OCI-LY7 (cell line): ENCODE measurements at regions not wholly inside any gene's neighbourhood (a gene's known extent, or its start where the extent isn't known, plus 50 kb on each side); places are given as distances from the start of the nearest gene placed in this dataset.
A peak's percentile ranks its signal among the peaks of the same experiment; 100 is the strongest.

ENCODE experiments used
- BruUV-seq: library from RNA; stranded (reverse); fragments of 400-500 nt; replicated peaks from 2 replicates; lab custom pipeline; 2021; lab: Mats Ljungman, UMichigan
- CTCF ChIA-PET: fragments of 300-600 bp; sonication (Branson Sonifier 250); formaldehyde crosslinking; loops from one replicate; lab custom pipeline; 2022; ENCODE audit warnings: antibody characterized with exemption; ENCODE audit not compliant: unreplicated experiment; lab: Charles Lee
- POLR2A ChIA-PET: fragments of 300-600 bp; sonication (Branson Sonifier 250); formaldehyde crosslinking; loops from one replicate; lab custom pipeline; 2022; ENCODE audit warnings: antibody characterized with exemption; lab: Charles Lee
- DNase-seq: peaks from one replicate; pipeline ENCODE4 v3.0.0-alpha.2; 2015; ENCODE audit warnings: low spot score
- H2AFZ ChIP-seq: fragments of 200-600 bp; sonication (generic), shearing (Covaris generic); 2 replicates; pipeline ENCODE4 v1.6.1; 2014; ENCODE audit warnings: mild to moderate bottlenecking, antibody characterized with exemption, low read length, moderate library complexity
- H3K27ac ChIP-seq: fragments of 200-600 bp; sonication (generic); 2 replicates; pipeline ENCODE4 v1.5.1; 2014; ENCODE audit warnings: mixed run types, low read depth, mild to moderate bottlenecking, moderate library complexity, low read length, inconsistent platforms; ENCODE audit not compliant: poor library complexity, severe bottlenecking
- H3K36me3 ChIP-seq: fragments of 200-600 bp; sonication (generic); 2 replicates; pipeline ENCODE4 v1.6.1; 2014; ENCODE audit warnings: mild to moderate bottlenecking, antibody characterized with exemption, low read length, moderate library complexity, mixed read lengths; ENCODE audit not compliant: insufficient read depth
- H3K4me1 ChIP-seq: fragments of 200-600 bp; sonication (generic); 2 replicates; pipeline ENCODE4 v1.5.1; 2014; ENCODE audit warnings: mild to moderate bottlenecking, low read length; ENCODE audit not compliant: insufficient read depth, poor library complexity, severe bottlenecking
- H3K4me2 ChIP-seq: fragments of 200-600 bp; sonication (generic); 2 replicates; pipeline ENCODE4 v1.6.1; 2014; ENCODE audit warnings: mild to moderate bottlenecking, low read length
- H3K4me3 ChIP-seq: fragments of 200-600 bp; sonication (generic); 2 replicates; pipeline ENCODE4 v1.5.1; 2014; ENCODE audit warnings: mild to moderate bottlenecking, low read depth, low read length; ENCODE audit not compliant: poor library complexity, severe bottlenecking
- H3K79me2 ChIP-seq: fragments of 200-600 bp; sonication (generic); 2 replicates; pipeline ENCODE4 v1.6.1; 2016; ENCODE audit warnings: low read depth, mild to moderate bottlenecking, low read length, moderate library complexity, mixed read lengths; ENCODE audit not compliant: insufficient read depth
- H3K9me2 ChIP-seq: fragments of 200-600 bp; sonication (generic); 2 replicates; pipeline ENCODE4 v1.6.1; 2016; ENCODE audit warnings: mild to moderate bottlenecking, low read length, mixed read lengths; ENCODE audit not compliant: insufficient read depth
- H3K9me3 ChIP-seq: fragments of 200-600 bp; sonication (generic); 2 replicates; pipeline ENCODE4 v1.6.1; 2014; ENCODE audit warnings: mild to moderate bottlenecking, mixed run types, low read length, mixed read lengths
- H4K20me1 ChIP-seq: fragments of 200-600 bp; sonication (generic); 2 replicates; pipeline ENCODE4 v1.6.1; 2014; ENCODE audit warnings: mild to moderate bottlenecking, antibody characterized with exemption, low read length, moderate library complexity, mixed read lengths; ENCODE audit not compliant: insufficient read depth
- EZH2phosphoT487 ChIP-seq: fragments of 200-600 bp; sonication (generic); IDR thresholded peaks from 2 replicates; pipeline ENCODE4 v1.6.1; 2018; ENCODE audit warnings: low read depth, borderline replicate concordance, mild to moderate bottlenecking, mixed run types, antibody characterized with exemption, low read length, moderate library complexity, mixed read lengths
- intact Hi-C: fragments of 100-400 bp; cut with micrococcal nuclease; formaldehyde crosslinking; loops from one replicate; pipeline ENCODE4 v1.10.0; 2022; ENCODE audit not compliant: unreplicated experiment
- TF ChIP-seq, protein P1 (sequence below): fragments of 200-600 bp; sonication (generic); conservative IDR thresholded peaks from 2 replicates; pipeline ENCODE4 v1.5.1; 2014; ENCODE audit warnings: mild to moderate bottlenecking, antibody characterized with exemption, low read length, moderate library complexity, mixed read lengths

DNA sequence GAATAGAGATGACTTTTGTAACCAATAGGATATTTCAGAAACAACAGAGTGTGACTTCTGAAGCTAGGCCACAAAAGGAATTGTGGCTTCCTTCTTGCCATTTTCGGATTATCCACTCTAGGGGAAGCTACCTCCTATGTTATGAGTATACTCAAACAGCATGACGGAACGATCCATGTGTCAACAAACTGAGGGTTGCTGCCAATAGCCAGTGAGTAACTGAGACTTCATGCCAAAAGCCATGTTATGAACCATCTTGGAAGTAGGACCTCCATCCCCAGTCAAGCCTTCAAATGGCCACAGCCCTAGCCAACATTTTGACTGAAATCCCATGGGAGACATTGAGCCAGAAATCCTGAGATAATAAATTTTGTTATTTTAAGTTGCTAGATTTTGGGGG lies 69.0 kb upstream of the IL6 start:
- H4K20me1 ChIP-seq: no peaks in the 10 kb centered on the region
- no peaks in the 10 kb centered on the region for H3K4me1 ChIP-seq
- no peaks in the 10 kb centered on the region for H3K36me3 ChIP-seq
- no peak for TF ChIP-seq EZH2phosphoT487
- TF ChIP-seq, protein P1, sequence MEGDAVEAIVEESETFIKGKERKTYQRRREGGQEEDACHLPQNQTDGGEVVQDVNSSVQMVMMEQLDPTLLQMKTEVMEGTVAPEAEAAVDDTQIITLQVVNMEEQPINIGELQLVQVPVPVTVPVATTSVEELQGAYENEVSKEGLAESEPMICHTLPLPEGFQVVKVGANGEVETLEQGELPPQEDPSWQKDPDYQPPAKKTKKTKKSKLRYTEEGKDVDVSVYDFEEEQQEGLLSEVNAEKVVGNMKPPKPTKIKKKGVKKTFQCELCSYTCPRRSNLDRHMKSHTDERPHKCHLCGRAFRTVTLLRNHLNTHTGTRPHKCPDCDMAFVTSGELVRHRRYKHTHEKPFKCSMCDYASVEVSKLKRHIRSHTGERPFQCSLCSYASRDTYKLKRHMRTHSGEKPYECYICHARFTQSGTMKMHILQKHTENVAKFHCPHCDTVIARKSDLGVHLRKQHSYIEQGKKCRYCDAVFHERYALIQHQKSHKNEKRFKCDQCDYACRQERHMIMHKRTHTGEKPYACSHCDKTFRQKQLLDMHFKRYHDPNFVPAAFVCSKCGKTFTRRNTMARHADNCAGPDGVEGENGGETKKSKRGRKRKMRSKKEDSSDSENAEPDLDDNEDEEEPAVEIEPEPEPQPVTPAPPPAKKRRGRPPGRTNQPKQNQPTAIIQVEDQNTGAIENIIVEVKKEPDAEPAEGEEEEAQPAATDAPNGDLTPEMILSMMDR: no peak
- no peaks in the 10 kb centered on the region for H3K9me2 ChIP-seq
- ChIA-PET POLR2A (no interaction called here), CTCF (no interaction called here)
- DNase-seq: no peak
- H3K27ac ChIP-seq: no peak overlapping the region
- H3K79me2 ChIP-seq: no peaks in the 10 kb centered on the region
- H3K9me3 ChIP-seq: no peaks in the 10 kb centered on the region
- intact Hi-C loops: no loop called here
- H3K4me2 ChIP-seq: no peak overlapping the region
- no peak overlapping the region for H2AFZ ChIP-seq
- no peak overlapping the region for H3K4me3 ChIP-seq
- no TSS peak for BruUV-seq

DNA sequence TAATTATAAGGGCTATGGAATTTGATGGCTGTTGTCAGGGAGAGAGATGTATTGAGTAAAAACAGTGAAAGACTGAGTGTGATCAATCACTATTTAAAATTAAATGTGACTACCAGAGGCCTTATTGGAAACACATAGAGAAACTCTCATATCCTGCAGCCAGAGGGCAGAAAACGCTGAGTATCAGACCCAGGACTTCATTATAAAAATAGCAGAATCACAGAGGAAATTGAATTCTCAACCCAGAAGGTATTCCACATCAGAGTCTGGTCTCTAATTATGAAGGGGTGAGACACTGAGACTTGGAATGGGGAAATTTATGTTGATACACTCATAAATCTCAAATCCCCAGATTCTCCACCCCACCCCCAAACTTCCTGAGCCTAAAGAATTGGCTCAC lies 69.5 kb upstream of the IL6 start:
- BruUV-seq: no TSS peak
- ChIA-PET CTCF (no interaction called here), POLR2A (interaction anchor here (0.6 kb wide), 1 partner anchor 428 kb away, joined by 7 read pairs; no protein-coding TSS in a partner anchor)

DNA sequence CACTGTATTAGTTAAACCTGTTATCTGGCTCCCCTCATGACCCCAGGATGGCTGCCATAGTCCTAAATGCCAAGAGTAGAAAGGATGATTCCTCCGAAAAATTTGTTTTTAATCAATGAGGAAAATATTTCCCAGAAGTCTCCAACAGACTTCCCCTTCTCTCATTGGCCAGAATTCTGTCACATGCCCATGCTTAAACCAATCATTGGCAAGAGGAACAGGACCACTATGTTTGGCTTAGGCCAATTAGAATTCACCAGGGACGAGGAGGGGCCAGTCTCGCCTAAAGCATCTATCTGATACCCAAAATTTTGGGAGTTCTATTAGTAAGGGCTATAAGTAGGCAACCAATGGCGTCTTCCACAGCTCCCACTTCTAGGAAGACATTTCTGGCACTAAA lies 71.2 kb upstream of the IL6 start:
- BruUV-seq: no TSS peak
- DNase-seq: no peak
- no peaks in the 10 kb centered on the region for H3K4me1 ChIP-seq
- H3K4me3 ChIP-seq: no peak overlapping the region
- CTCF ChIA-PET: interaction anchor here (0.6 kb wide), 1 partner anchor 75 kb away, joined by 3 read pairs; no protein-coding TSS in a partner anchor
- H3K27ac ChIP-seq: no peak overlapping the region
- H3K4me2 ChIP-seq: no peak overlapping the region
- no peaks in the 10 kb centered on the region for H3K36me3 ChIP-seq
- intact Hi-C loops: no loop called here
- H3K79me2 ChIP-seq: no peaks in the 10 kb centered on the region
- H4K20me1 ChIP-seq: no peaks in the 10 kb centered on the region
- H3K9me3 ChIP-seq: no peaks in the 10 kb centered on the region
- H3K9me2 ChIP-seq: no peaks in the 10 kb centered on the region
- no peak for TF ChIP-seq EZH2phosphoT487
- TF ChIP-seq, protein P1: no peak
- POLR2A ChIA-PET: interaction anchor here (0.6 kb wide), 1 partner anchor 1408 kb away, joined by 3 read pairs; no protein-coding TSS in a partner anchor
- no peak overlapping the region for H2AFZ ChIP-seq

More for the DNA sequence above, 69.5 kb upstream of the IL6 start:
- Histone ChIP-seq H3K27ac (no peak overlapping the region), H4K20me1 (no peaks in the 10 kb centered on the region), H2AFZ (no peak overlapping the region), H3K9me2 (no peaks in the 10 kb centered on the region), H3K36me3 (no peaks in the 10 kb centered on the region), H3K9me3 (no peaks in the 10 kb centered on the region), H3K4me3 (no peak overlapping the region), H3K4me1 (no peaks in the 10 kb centered on the region), H3K79me2 (no peaks in the 10 kb centered on the region), H3K4me2 (no peak overlapping the region)
- intact Hi-C loops: no loop called here
- TF ChIP-seq, protein P1: peak; percentile 31; the same call in 1 of the 2 replicates
- TF ChIP-seq EZH2phosphoT487: no peak
- DNase-seq: no peak
